ENCODE measurements at regions not wholly inside any gene's neighbourhood (a gene's known extent, or its start where the extent isn't known, plus 50 kb on each side); places are given as distances from the start of the nearest gene placed in this dataset.

DNA sequence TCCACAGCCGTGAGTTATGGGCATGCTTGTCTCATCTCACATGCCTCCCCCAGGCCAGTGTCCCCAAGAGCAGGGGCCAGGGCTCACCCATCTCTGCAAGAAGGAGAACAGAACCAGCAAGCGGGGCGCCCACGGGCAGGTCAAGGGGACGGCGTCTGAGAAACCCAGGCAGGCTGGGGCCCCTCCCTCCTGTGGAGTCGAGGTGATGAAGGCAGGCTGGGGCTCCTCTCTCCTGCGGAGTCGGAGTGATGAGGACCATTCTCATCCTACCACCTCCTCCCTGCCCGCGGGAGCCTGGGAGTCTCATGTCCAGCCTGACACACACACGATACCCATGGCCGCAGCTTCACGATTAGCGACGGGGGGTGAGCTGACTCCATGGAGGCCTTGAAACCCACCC, 141.9 kb downstream of the CTTN start:
- TF ChIP-seq CTCF (IDR thresholded peaks at IDR 0.05; ENCODE audit: low read depth, low read length) = no peak
- TF ChIP-seq MYC (IDR thresholded peaks at IDR 0.05; ENCODE audit: low read depth, low read length) = no peak
- TF ChIP-seq, protein P1, sequence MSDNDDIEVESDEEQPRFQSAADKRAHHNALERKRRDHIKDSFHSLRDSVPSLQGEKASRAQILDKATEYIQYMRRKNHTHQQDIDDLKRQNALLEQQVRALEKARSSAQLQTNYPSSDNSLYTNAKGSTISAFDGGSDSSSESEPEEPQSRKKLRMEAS (IDR thresholded peaks at IDR 0.05; ENCODE audit: low read depth, low read length) = no peak
- no peak overlapping the region for H3K4me3 ChIP-seq (ENCODE audit: low read depth, low read length)
- DNase-seq (ENCODE audit: low read depth) = no peak

DNA sequence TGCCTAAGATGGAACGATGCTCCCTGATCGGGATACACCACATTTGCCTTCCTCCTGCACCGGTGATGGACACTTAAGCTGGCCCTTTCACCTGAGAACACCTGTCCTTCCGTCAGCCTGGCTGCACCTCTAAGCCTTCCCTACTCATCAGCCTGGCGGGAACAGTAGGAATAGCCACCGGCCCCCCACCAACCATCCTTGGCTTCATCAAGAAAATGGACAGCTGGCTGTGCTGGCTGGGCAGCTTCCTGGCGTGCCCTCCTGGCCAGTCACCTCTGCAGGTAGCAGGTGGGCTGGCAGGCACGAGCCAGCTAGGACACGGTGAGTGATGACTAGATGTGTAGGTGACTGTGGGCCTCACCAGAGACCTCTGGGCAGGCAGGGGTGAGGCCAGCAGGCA, 142.8 kb downstream of the CTTN start:
- DNase-seq (ENCODE audit: low read depth) = no peak
- no peak overlapping the region for H3K4me3 ChIP-seq (ENCODE audit: low read depth, low read length)
- no peak for TF ChIP-seq MYC (IDR thresholded peaks at IDR 0.05; ENCODE audit: low read depth, low read length)
- no peak for TF ChIP-seq CTCF (IDR thresholded peaks at IDR 0.05; ENCODE audit: low read depth, low read length)
- no peak for TF ChIP-seq POLR2A (IDR thresholded peaks at IDR 0.05; ENCODE audit: extremely low read depth, insufficient read length)
- TF ChIP-seq, protein P1 (IDR thresholded peaks at IDR 0.05; ENCODE audit: low read depth, low read length) = no peak

DNA sequence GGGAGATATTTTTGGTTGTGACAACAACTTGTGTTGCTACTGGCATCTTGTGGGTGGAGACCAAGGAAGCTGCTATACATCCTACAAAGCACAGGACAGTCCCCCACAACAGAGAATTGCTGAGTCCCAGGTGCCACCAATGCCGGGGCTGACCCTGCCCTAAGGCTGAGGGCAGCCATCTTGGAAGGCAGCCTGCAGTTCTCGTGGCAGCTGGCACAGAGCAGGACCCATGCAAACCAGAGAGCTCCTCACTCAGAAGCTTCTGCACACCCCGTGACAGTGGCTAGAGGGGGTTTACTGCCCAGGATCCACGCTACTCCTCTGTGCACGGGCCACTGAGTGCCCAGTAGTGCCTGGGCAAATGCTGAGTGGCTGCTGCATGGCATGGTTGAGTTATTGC, 143.4 kb downstream of the CTTN start:
- TF ChIP-seq CTCF (IDR thresholded peaks at IDR 0.05; ENCODE audit: low read depth, low read length) (no peak), MYC (IDR thresholded peaks at IDR 0.05; ENCODE audit: low read depth, low read length) (no peak), POLR2A (IDR thresholded peaks at IDR 0.05; ENCODE audit: extremely low read depth, insufficient read length) (no peak)
- TF ChIP-seq, protein P1 (IDR thresholded peaks at IDR 0.05; ENCODE audit: low read depth, low read length) = no peak
- no peak for DNase-seq (ENCODE audit: low read depth)
- H3K4me3 ChIP-seq (ENCODE audit: low read depth, low read length) = no peak overlapping the region

- no peak for TF ChIP-seq POLR2A (IDR thresholded peaks at IDR 0.05; ENCODE audit: extremely low read depth, insufficient read length)
- TF ChIP-seq MYC (IDR thresholded peaks at IDR 0.05; ENCODE audit: low read depth, low read length) = no peak
- no peak overlapping the region for H3K4me3 ChIP-seq (ENCODE audit: low read depth, low read length)
- no peak for DNase-seq (ENCODE audit: low read depth)
These were observed 144.1 kb downstream of the CTTN start for GRCh38 chr11:70542406-70542805.

DNA sequence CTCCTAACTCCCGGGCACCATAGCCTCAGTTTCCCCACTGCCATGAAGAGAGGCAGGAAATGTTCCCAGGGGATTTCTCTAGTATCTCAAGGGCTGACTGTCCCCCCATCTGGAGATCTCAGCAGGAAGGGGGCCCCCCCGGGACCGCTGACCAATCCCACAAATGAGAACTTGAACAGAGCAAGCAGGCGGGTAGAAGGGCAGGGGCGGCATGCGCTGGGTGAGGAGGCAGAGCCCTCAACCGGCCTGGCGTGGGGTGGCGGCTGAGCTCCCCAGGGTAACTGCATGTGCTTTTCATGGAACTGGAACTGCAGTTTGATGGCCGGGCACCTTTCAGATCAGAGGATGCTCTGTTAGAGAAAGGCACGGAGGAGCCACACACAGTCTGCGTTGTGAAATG, 144.5 kb downstream of the CTTN start:
- no peak overlapping the region for H3K4me3 ChIP-seq (ENCODE audit: low read depth, low read length)
- DNase-seq (ENCODE audit: low read depth) = no peak
- TF ChIP-seq, protein P1 (IDR thresholded peaks at IDR 0.05; ENCODE audit: low read depth, low read length) = no peak
- TF ChIP-seq CTCF (IDR thresholded peaks at IDR 0.05; ENCODE audit: low read depth, low read length) (no peak), POLR2A (IDR thresholded peaks at IDR 0.05; ENCODE audit: extremely low read depth, insufficient read length) (no peak), MYC (IDR thresholded peaks at IDR 0.05; ENCODE audit: low read depth, low read length) (no peak)

GRCh38 chr11:70543611-70544010, 145.3 kb downstream of the CTTN start:
- TF ChIP-seq, protein P1 (IDR thresholded peaks at IDR 0.05; ENCODE audit: low read depth, low read length) = no peak
- TF ChIP-seq MYC (IDR thresholded peaks at IDR 0.05; ENCODE audit: low read depth, low read length) (no peak), POLR2A (IDR thresholded peaks at IDR 0.05; ENCODE audit: extremely low read depth, insufficient read length) (no peak), CTCF (IDR thresholded peaks at IDR 0.05; ENCODE audit: low read depth, low read length) (no peak)
- no peak overlapping the region for H3K4me3 ChIP-seq (ENCODE audit: low read depth, low read length)
- DNase-seq (ENCODE audit: low read depth) = no peak

All from NB4 (cell line).